Spleen (tissue), 11 donors: ENCODE measurements at regions not wholly inside any gene's neighbourhood (a gene's known extent, or its start where the extent isn't known, plus 50 kb on each side); places are given as distances from the start of the nearest gene placed in this dataset.
A peak's percentile ranks its signal among the peaks of the same experiment; 100 is the strongest.

Experiments
- DNase-seq: peaks from one replicate; pipeline ENCODE4 v3.0.0-alpha.2; 2020
- H3K27ac ChIP-seq, 8 donors: fragments of 200-600 bp; sonication (generic) in 7 of 8; 1 replicate in 4 of 8; 2 replicates in 4 of 8; pipeline versions ENCODE4 v1.5.0 to v1.8.0; 2016 to 2021; ENCODE audit warnings: inconsistent platforms in 4 of 8, mild to moderate bottlenecking in 4 of 8, moderate library complexity in 1 of 8
- H3K27me3 ChIP-seq, 7 donors: fragments of 200-600 bp; sonication (generic) in 6 of 7; replicated peaks in 1 of 7; 1 replicate in 4 of 7; 2 replicates in 3 of 7; pipeline versions ENCODE4 v1.5.0 to v1.8.0; 2016 to 2021; ENCODE audit warnings: inconsistent platforms in 3 of 7, mild to moderate bottlenecking in 1 of 7
- H3K36me3 ChIP-seq, 6 donors: fragments of 200-600 bp; sonication (generic) in 5 of 6; 1 replicate in 4 of 6; 2 replicates in 2 of 6; pipeline versions ENCODE4 v1.5.0 to v1.8.0; 2016 to 2021; ENCODE audit warnings: inconsistent platforms in 2 of 6
- H3K4me1 ChIP-seq, 6 donors: fragments of 200-600 bp; sonication (generic) in 5 of 6; 1 replicate in 3 of 6; 2 replicates in 3 of 6; pipeline versions ENCODE4 v1.5.0 to v1.8.0; 2016 to 2021; ENCODE audit warnings: inconsistent platforms in 3 of 6
- H3K4me3 ChIP-seq, 8 donors: fragments of 200-600 bp; sonication (generic) in 7 of 8; 1 replicate in 4 of 8; 2 replicates in 4 of 8; pipeline versions ENCODE4 v1.5.0 to v1.8.0; 2016 to 2021; ENCODE audit warnings: inconsistent platforms in 4 of 8, mild to moderate bottlenecking in 4 of 8, moderate library complexity in 2 of 8
- H3K9me3 ChIP-seq, 8 donors: fragments of 200-600 bp; sonication (generic) in 7 of 8; 1 replicate in 4 of 8; 2 replicates in 4 of 8; pipeline versions ENCODE4 v1.5.0 to v1.8.0; 2016 to 2021; ENCODE audit warnings: inconsistent platforms in 4 of 8
- POLR2A ChIP-seq, 3 donors: fragments of 450-650 bp; IDR thresholded peaks; one replicate each; pipeline ENCODE4 v1.5.1; 2017; ENCODE audit warnings: antibody characterized with exemption in 3 of 3, mild to moderate bottlenecking in 1 of 3
- POLR2AphosphoS5 ChIP-seq, 3 donors: sonication (generic); formaldehyde crosslinking; IDR thresholded peaks; one replicate each; pipeline ENCODE4 v1.5.1; 2017; ENCODE audit warnings: antibody characterized with exemption in 3 of 3
- WGBS, 5 donors: extraction: QIAGEN DNeasy Blood & Tissue Kit in 3 of 5; methylation state at CpG; one replicate each; pipeline versions ENCODE4 v1.1.5 to v1.1.7; 2013 to 2018; 5-methylcytosine and 5-hydroxymethylcytosine counted together
- intact Hi-C: fragments of 100-400 bp; cut with DNase I; formaldehyde crosslinking; loops from one replicate; pipeline ENCODE4 v1.15.0; 2023; ENCODE audit warnings: low total_unique reads
- TF ChIP-seq, protein P1 (sequence below), 11 experiments: fragments of 200-600 bp in 7 of 11; fragments of 450-650 bp in 4 of 11; sonication (generic) in 4 of 11; IDR thresholded peaks in 8 of 11; conservative IDR thresholded peaks in 3 of 11; 1 replicate in 7 of 11; 2 replicates in 4 of 11; pipeline versions ENCODE4 v1.4.0 to v1.8.0; 2016 to 2021; ENCODE audit warnings: antibody characterized with exemption in 11 of 11, inconsistent platforms in 4 of 11, mild to moderate bottlenecking in 1 of 11
- donor health status: healthy with polysubstance abuse.
- donor health status: DM: no; HTN: no; CAD: no; lungs with moderate emphysema.
- donor health status: DM: no; HTN: no; CAD: no.
- donor health status: Bipolar disorder and iron deficiency.
- donor health status: healthy.
- donor health status: DM: no; HTN: no; CAD: no.
- donor health status: DM: yes; HTN: yes; CAD: no.

DNA sequence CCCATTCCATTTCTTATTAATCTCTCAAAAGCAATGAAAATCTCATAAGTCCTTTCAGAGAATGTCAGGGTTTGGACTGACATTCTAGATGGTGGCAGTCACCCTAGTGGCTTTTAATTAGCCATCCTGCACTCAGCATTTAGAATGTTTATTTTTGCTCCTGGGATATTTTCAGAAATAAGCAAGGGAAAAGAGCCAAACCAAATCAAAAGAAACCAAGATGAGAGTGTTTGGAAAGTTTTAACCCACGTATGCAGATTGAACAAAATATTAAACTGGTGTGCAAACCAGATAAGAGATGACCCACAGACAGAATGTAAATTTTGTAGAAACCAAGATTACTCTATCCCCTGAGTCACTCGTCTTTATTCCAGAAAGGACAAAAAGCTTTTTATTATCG lies 275.8 kb downstream of the SQOR start:
- no peak for DNase-seq
- TF ChIP-seq, protein P1, sequence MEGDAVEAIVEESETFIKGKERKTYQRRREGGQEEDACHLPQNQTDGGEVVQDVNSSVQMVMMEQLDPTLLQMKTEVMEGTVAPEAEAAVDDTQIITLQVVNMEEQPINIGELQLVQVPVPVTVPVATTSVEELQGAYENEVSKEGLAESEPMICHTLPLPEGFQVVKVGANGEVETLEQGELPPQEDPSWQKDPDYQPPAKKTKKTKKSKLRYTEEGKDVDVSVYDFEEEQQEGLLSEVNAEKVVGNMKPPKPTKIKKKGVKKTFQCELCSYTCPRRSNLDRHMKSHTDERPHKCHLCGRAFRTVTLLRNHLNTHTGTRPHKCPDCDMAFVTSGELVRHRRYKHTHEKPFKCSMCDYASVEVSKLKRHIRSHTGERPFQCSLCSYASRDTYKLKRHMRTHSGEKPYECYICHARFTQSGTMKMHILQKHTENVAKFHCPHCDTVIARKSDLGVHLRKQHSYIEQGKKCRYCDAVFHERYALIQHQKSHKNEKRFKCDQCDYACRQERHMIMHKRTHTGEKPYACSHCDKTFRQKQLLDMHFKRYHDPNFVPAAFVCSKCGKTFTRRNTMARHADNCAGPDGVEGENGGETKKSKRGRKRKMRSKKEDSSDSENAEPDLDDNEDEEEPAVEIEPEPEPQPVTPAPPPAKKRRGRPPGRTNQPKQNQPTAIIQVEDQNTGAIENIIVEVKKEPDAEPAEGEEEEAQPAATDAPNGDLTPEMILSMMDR (IDR thresholded peaks at IDR 0.05 in 8 of 11, conservative IDR thresholded peaks at IDR 0.05 in 3 of 11): no peak
- TF ChIP-seq POLR2AphosphoS5 (IDR thresholded peaks at IDR 0.05) (no peak), POLR2A (IDR thresholded peaks at IDR 0.05) (no peak)
- no peaks in the 10 kb centered on the region for H3K4me1 ChIP-seq
- WGBS, 5 donors: 70 to 82% (median 75%) methylated on average over 3 of the region's 3 CpGs
- no peaks in the 10 kb centered on the region for H3K27me3 ChIP-seq
- H3K9me3 ChIP-seq: peaks cover 7 to 41% (median 25%) of the 10 kb centered on the region in 8 donors
- no peak overlapping the region for H3K4me3 ChIP-seq
- no peaks in the 10 kb centered on the region for H3K36me3 ChIP-seq
- intact Hi-C loops: no loop called here
- no peak overlapping the region for H3K27ac ChIP-seq

DNA sequence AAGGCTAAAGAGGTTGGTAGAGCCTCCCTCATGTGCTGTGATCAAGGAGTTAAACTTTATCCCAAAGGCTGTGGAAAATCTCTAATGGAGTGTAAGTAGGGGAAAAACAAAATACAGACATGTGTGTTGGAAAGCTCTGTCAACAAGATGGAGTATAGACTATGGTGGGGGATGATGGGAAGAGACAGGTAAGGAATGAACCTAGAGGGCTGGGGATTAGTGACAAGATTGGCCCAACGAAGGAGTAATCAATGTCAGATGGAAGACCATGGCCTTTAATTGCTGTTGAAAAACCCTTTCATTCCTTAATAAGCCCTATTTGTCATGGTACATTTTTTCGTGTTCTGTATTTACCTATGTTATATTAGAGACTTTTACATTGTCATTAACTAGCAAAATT lies 278.6 kb downstream of the SQOR start:
- H3K36me3 ChIP-seq: no peaks in the 10 kb centered on the region
- TF ChIP-seq POLR2A (IDR thresholded peaks at IDR 0.05): no peak
- TF ChIP-seq, protein P1 (IDR thresholded peaks at IDR 0.05 in 8 of 11, conservative IDR thresholded peaks at IDR 0.05 in 3 of 11): no peak
- TF ChIP-seq POLR2AphosphoS5 (IDR thresholded peaks at IDR 0.05): no peak
- H3K27me3 ChIP-seq: no peaks in the 10 kb centered on the region
- no peaks in the 10 kb centered on the region for H3K4me1 ChIP-seq
- peaks cover 4 to 34% (median 20%) of the 10 kb centered on the region in 8 donors for H3K9me3 ChIP-seq
- no peak overlapping the region for H3K4me3 ChIP-seq
- WGBS, 5 donors: 67 to 80% (median 71%) methylated on average over 2 of the region's 2 CpGs
- DNase-seq: no peak
- no peak overlapping the region for H3K27ac ChIP-seq
- intact Hi-C loops: no loop called here

DNA sequence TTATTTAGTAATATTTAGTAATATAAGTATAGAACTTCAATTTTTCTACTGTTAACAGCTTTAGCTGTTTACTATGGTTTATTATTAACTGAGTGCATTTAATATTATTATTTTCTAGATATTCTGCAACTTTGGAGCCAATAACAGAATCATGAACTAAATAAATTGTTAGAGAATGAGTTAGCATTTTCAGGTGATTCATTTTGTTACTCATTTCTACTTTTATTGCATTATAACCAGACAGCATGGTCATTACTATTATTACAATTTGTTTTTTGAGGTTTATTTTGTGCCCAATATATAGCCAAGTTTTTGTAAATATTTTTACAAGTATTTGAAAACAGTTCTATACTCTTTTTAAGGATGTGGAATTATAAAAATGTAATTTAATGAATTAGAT lies 279.6 kb downstream of the SQOR start:
- Histone ChIP-seq H3K27ac (no peak overlapping the region), H3K4me3 (no peak overlapping the region), H3K27me3 (no peaks in the 10 kb centered on the region), H3K9me3 (peaks cover 0 to 24% (median 12%) of the 10 kb centered on the region in 8 donors), H3K36me3 (no peaks in the 10 kb centered on the region), H3K4me1 (peaks cover 0 to 3% (median 0%) of the 10 kb centered on the region in 6 donors)
- intact Hi-C loops: no loop called here
- TF ChIP-seq POLR2AphosphoS5 (IDR thresholded peaks at IDR 0.05): no peak
- TF ChIP-seq POLR2A (IDR thresholded peaks at IDR 0.05): no peak
- TF ChIP-seq, protein P1 (IDR thresholded peaks at IDR 0.05 in 8 of 11, conservative IDR thresholded peaks at IDR 0.05 in 3 of 11): no peak
- no peak for DNase-seq

DNA sequence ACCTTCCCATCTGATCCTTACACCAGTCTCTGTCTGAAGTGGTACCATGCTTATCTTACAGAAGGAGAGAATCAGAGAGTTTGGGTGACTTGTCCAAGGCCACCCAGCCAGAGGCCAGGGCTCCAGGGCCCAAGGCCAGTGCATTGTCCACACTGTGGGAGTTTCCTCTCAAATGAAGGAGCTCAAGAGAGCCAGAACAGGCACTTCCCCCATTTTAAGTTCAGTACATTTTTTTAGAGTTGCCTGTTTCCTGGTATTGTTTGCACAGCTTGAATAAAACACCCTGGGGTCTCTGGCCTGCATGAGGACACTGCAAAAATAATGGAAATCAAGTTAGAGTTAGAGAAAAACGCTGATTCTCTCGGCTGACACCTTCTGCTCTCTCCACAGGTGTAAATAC lies 284.0 kb downstream of the SQOR start:
- intact Hi-C loops: no loop called here
- H3K27ac ChIP-seq: peak overlapping the region in 4 of 8 donors; percentile 11 to 25 (median 14)
- TF ChIP-seq POLR2AphosphoS5 (IDR thresholded peaks at IDR 0.05): no peak
- TF ChIP-seq POLR2A (IDR thresholded peaks at IDR 0.05): no peak
- TF ChIP-seq, protein P1 (IDR thresholded peaks at IDR 0.05 in 8 of 11, conservative IDR thresholded peaks at IDR 0.05 in 3 of 11): no peak
- WGBS, 5 donors: 22 to 38% (median 32%) methylated on average over 2 of the region's 2 CpGs
- H3K9me3 ChIP-seq: no peaks in the 10 kb centered on the region
- no peak for DNase-seq
- no peaks in the 10 kb centered on the region for H3K27me3 ChIP-seq
- H3K4me3 ChIP-seq: no peak overlapping the region
- peaks cover 0 to 3% (median 0%) of the 10 kb centered on the region in 6 donors for H3K4me1 ChIP-seq
- no peaks in the 10 kb centered on the region for H3K36me3 ChIP-seq
